Osteocyte (in vitro differentiated cells): ENCODE measurements at regions not wholly inside any gene's neighbourhood (a gene's known extent, or its start where the extent isn't known, plus 50 kb on each side); places are given as distances from the start of the nearest gene placed in this dataset.

Experiments
- DNase-seq: peaks from one replicate; pipeline ENCODE4 v3.0.0; 2021; ENCODE audit warnings: mixed read lengths; ENCODE audit not compliant: unreplicated experiment; ENCODE audit errors: extremely low spot score
- H3K27ac Mint-ChIP-seq: one replicate; pipeline ENCODE4 v1.8.0; 2021; ENCODE audit warnings: mild to moderate bottlenecking, mixed read lengths; ENCODE audit not compliant: unreplicated experiment
- H3K27me3 Mint-ChIP-seq: one replicate; pipeline ENCODE4 v1.8.0; 2021; ENCODE audit warnings: mixed read lengths; ENCODE audit not compliant: unreplicated experiment
- H3K36me3 Mint-ChIP-seq: one replicate; pipeline ENCODE4 v1.8.0; 2021; ENCODE audit warnings: mixed read lengths; ENCODE audit not compliant: unreplicated experiment
- H3K4me1 Mint-ChIP-seq: one replicate; pipeline ENCODE4 v1.8.0; 2021; ENCODE audit warnings: mixed read lengths; ENCODE audit not compliant: unreplicated experiment
- H3K4me3 Mint-ChIP-seq: one replicate; pipeline ENCODE4 v1.8.0; 2021; ENCODE audit warnings: mild to moderate bottlenecking, moderate library complexity, mixed read lengths; ENCODE audit not compliant: unreplicated experiment
- H3K9me3 Mint-ChIP-seq: one replicate; pipeline ENCODE4 v1.8.0; 2021; ENCODE audit warnings: mixed read lengths; ENCODE audit not compliant: unreplicated experiment
- CTCF ChIP-seq: fragments of 200-600 bp; sonication (generic); IDR thresholded peaks from 2 replicates; pipeline ENCODE4 v1.5.0; 2021; ENCODE audit warnings: antibody characterized with exemption, mild to moderate bottlenecking, moderate library complexity

- H3K9me3 Mint-ChIP-seq: no peaks in the 10 kb centered on the region
- H3K4me3 Mint-ChIP-seq: no peak overlapping the region
- H3K27ac Mint-ChIP-seq: no peak overlapping the region
- no peaks in the 10 kb centered on the region for H3K36me3 Mint-ChIP-seq
- peaks cover under 1% of the 10 kb centered on the region for H3K27me3 Mint-ChIP-seq
- no peak for TF ChIP-seq CTCF
- no peaks in the 10 kb centered on the region for H3K4me1 Mint-ChIP-seq
- DNase-seq: no peak
Measured at GRCh38 chr1:69058454-69058853, 509.3 kb upstream of the LRRC7 start.

- Mint-ChIP-seq H3K36me3 (no peaks in the 10 kb centered on the region), H3K4me3 (no peak overlapping the region), H3K27ac (no peak overlapping the region), H3K9me3 (peaks cover 4% of the 10 kb centered on the region), H3K4me1 (no peaks in the 10 kb centered on the region), H3K27me3 (peaks cover 8% of the 10 kb centered on the region)
- no peak for DNase-seq
- TF ChIP-seq CTCF: no peak
Measured at GRCh38 chr1:69070660-69071373, 496.9 kb upstream of the LRRC7 start.

DNA sequence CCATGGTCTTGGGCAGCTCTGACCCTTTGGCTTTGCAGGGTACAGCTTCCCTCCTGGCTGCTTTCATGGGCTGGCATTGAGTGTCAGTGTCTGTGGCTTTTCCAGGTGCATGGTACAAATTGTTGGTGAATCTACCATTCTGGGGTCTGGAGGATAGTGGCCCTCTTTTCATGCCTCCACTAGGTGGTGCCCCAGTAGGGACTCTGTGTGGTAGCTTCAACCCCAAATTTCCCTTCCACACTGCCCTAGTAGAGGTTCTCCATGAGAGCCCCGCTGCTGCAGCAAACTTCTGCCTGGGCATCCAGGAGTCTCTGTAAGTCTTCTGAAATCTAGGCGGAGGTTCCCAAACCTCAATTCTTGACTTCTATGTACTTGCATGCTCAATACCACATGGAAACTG lies 494.5 kb upstream of the LRRC7 start:
- H3K27me3 Mint-ChIP-seq: peaks cover 6% of the 10 kb centered on the region
- H3K9me3 Mint-ChIP-seq: peaks cover 4% of the 10 kb centered on the region
- H3K27ac Mint-ChIP-seq: no peak overlapping the region
- DNase-seq: no peak
- no peaks in the 10 kb centered on the region for H3K4me1 Mint-ChIP-seq
- TF ChIP-seq CTCF: no peak
- no peak overlapping the region for H3K4me3 Mint-ChIP-seq
- no peaks in the 10 kb centered on the region for H3K36me3 Mint-ChIP-seq

DNA sequence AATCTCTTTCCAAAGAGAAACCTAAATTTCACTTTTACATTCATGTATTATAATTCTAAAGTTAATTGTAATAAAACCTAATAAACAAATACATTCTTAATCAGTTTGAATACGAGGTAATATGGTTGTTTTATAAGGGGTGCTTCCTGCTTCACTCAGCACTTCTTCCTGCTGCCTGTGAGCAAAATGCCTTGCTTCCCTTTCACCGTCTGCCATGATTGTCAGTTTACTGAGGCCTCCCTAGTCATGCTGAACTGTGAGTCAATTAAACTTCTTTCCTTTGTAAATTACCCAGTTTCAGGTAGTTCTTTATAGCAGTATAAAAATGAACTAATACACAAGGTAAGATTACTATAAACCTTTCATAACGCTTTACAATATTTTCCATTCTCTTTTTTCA lies 491.1 kb upstream of the LRRC7 start:
- H3K27ac Mint-ChIP-seq: no peak overlapping the region
- no peaks in the 10 kb centered on the region for H3K9me3 Mint-ChIP-seq
- no peak for DNase-seq
- no peak for TF ChIP-seq CTCF
- H3K4me1 Mint-ChIP-seq: peaks cover 3% of the 10 kb centered on the region
- H3K4me3 Mint-ChIP-seq: no peak overlapping the region
- H3K36me3 Mint-ChIP-seq: no peaks in the 10 kb centered on the region
- H3K27me3 Mint-ChIP-seq: no peaks in the 10 kb centered on the region

- Mint-ChIP-seq H3K4me1 (peaks cover 8% of the 10 kb centered on the region), H3K36me3 (no peaks in the 10 kb centered on the region), H3K27ac (no peak overlapping the region), H3K27me3 (no peaks in the 10 kb centered on the region), H3K9me3 (no peaks in the 10 kb centered on the region), H3K4me3 (no peak overlapping the region)
- DNase-seq: no peak
- TF ChIP-seq CTCF: no peak
Measured at GRCh38 chr1:69077198-69077597, 490.5 kb upstream of the LRRC7 start.
